MM.1S (cell line): ENCODE measurements at regions not wholly inside any gene's neighbourhood (a gene's known extent, or its start where the extent isn't known, plus 50 kb on each side); places are given as distances from the start of the nearest gene placed in this dataset.

Source experiments
- DNase-seq: peaks from one replicate; pipeline ENCODE4 v3.0.0-alpha.2; 2015
- H2AFZ ChIP-seq: fragments of 300-600 bp; sonication (generic); 2 replicates; pipeline ENCODE4 v1.6.0; 2016; ENCODE audit warnings: antibody characterized with exemption, low read length
- H3F3A ChIP-seq: fragments of 300-600 bp; sonication (generic); 2 replicates; pipeline ENCODE4 v1.6.1; 2016; ENCODE audit warnings: mild to moderate bottlenecking, antibody characterized with exemption, low read length, moderate library complexity, mixed read lengths; ENCODE audit not compliant: insufficient read depth
- H3K27ac ChIP-seq: fragments of 300-600 bp; sonication (generic); 2 replicates; pipeline ENCODE4 v1.5.1; 2016; ENCODE audit warnings: mild to moderate bottlenecking, low read length
- H3K27me3 ChIP-seq: fragments of 300-600 bp; sonication (generic); replicated peaks from 2 replicates; pipeline ENCODE4 v1.6.0; 2016; ENCODE audit warnings: low read length; ENCODE audit not compliant: insufficient read depth
- H3K36me3 ChIP-seq: fragments of 300-600 bp; sonication (generic); replicated peaks from 2 replicates; pipeline ENCODE4 v1.6.1; 2016; ENCODE audit warnings: mild to moderate bottlenecking, low read length, mixed read lengths; ENCODE audit not compliant: insufficient read depth
- H3K4me1 ChIP-seq: fragments of 300-600 bp; sonication (generic); 2 replicates; pipeline ENCODE4 v1.6.1; 2016; ENCODE audit warnings: low read length, mixed read lengths
- H3K4me2 ChIP-seq: fragments of 300-600 bp; sonication (generic); 2 replicates; pipeline ENCODE4 v1.6.0; 2016; ENCODE audit warnings: low read depth, low read length
- H3K4me3 ChIP-seq: fragments of 300-600 bp; sonication (generic); 2 replicates; pipeline ENCODE4 v1.5.1; 2016; ENCODE audit warnings: low read length, mixed read lengths
- H3K79me2 ChIP-seq: fragments of 300-600 bp; sonication (generic); 2 replicates; pipeline ENCODE4 v1.6.1; 2016; ENCODE audit warnings: mixed run types, low read length, mixed read lengths
- H3K9ac ChIP-seq: fragments of 300-600 bp; sonication (generic); 2 replicates; pipeline ENCODE4 v1.6.1; 2016; ENCODE audit warnings: low read length, mixed read lengths
- H3K9me2 ChIP-seq: fragments of 300-600 bp; sonication (generic); replicated peaks from 2 replicates; pipeline ENCODE4 v1.6.1; 2016; ENCODE audit warnings: mild to moderate bottlenecking, low read length, mixed read lengths; ENCODE audit not compliant: insufficient read depth
- H3K9me3 ChIP-seq: fragments of 300-600 bp; sonication (generic); replicated peaks from 2 replicates; pipeline ENCODE4 v1.6.1; 2016; ENCODE audit warnings: mild to moderate bottlenecking, low read length, mixed read lengths; ENCODE audit not compliant: insufficient read depth
- H4K20me1 ChIP-seq: fragments of 300-600 bp; sonication (generic); 2 replicates; pipeline ENCODE4 v1.6.1; 2016; ENCODE audit warnings: mild to moderate bottlenecking, low read length, moderate library complexity, mixed read lengths; ENCODE audit not compliant: insufficient read depth
- CTCF ChIP-seq: fragments of 300-600 bp; sonication (generic); IDR thresholded peaks from 2 replicates; pipeline ENCODE4 v1.5.1; 2016; ENCODE audit warnings: antibody characterized with exemption, low read length, mixed read lengths
- EZH2 ChIP-seq: fragments of 300-600 bp; sonication (generic); optimal IDR thresholded peaks from 2 replicates; pipeline ENCODE3; 2017; ENCODE audit warnings: low read depth, mild to moderate bottlenecking, antibody characterized with exemption, low read length, mixed read lengths
- EZH2phosphoT487 ChIP-seq: fragments of 300-600 bp; sonication (generic); IDR thresholded peaks from 2 replicates; pipeline ENCODE4 v1.6.1; 2018; ENCODE audit warnings: antibody characterized with exemption, low read length

GRCh38 chr12:124093297-124093696, 120.3 kb downstream of the ZNF664 start:
- no peaks in the 10 kb centered on the region for H3K9me2 ChIP-seq
- no peaks in the 10 kb centered on the region for H4K20me1 ChIP-seq
- H3K27ac ChIP-seq, result no peak overlapping the region
- no peak overlapping the region for H3K4me3 ChIP-seq
- H3K36me3 ChIP-seq, result no peaks in the 10 kb centered on the region
- H2AFZ ChIP-seq, result no peak overlapping the region
- H3K4me2 ChIP-seq, result no peak overlapping the region
- no peak overlapping the region for H3K9ac ChIP-seq
- H3K9me3 ChIP-seq, result no peaks in the 10 kb centered on the region
- no peaks in the 10 kb centered on the region for H3K4me1 ChIP-seq
- DNase-seq, result no peak
- no peaks in the 10 kb centered on the region for H3F3A ChIP-seq
- H3K79me2 ChIP-seq, result no peaks in the 10 kb centered on the region
- no peaks in the 10 kb centered on the region for H3K27me3 ChIP-seq
- TF ChIP-seq CTCF (no peak), EZH2 (no peak)

GRCh38 chr12:124094188-124094587, 121.2 kb downstream of the ZNF664 start:
- H3K4me3 ChIP-seq, result no peak overlapping the region
- H3K4me1 ChIP-seq, result no peaks in the 10 kb centered on the region
- H4K20me1 ChIP-seq, result no peaks in the 10 kb centered on the region
- H3K9me3 ChIP-seq, result no peaks in the 10 kb centered on the region
- H3K36me3 ChIP-seq, result no peaks in the 10 kb centered on the region
- H3F3A ChIP-seq, result no peaks in the 10 kb centered on the region
- H2AFZ ChIP-seq, result no peak overlapping the region
- H3K79me2 ChIP-seq, result no peaks in the 10 kb centered on the region
- H3K27ac ChIP-seq, result no peak overlapping the region
- H3K27me3 ChIP-seq, result no peaks in the 10 kb centered on the region
- no peak overlapping the region for H3K4me2 ChIP-seq
- no peak for DNase-seq
- H3K9ac ChIP-seq, result no peak overlapping the region
- no peak for TF ChIP-seq EZH2
- TF ChIP-seq EZH2phosphoT487, result no peak
- TF ChIP-seq CTCF, result no peak
- no peaks in the 10 kb centered on the region for H3K9me2 ChIP-seq

DNA sequence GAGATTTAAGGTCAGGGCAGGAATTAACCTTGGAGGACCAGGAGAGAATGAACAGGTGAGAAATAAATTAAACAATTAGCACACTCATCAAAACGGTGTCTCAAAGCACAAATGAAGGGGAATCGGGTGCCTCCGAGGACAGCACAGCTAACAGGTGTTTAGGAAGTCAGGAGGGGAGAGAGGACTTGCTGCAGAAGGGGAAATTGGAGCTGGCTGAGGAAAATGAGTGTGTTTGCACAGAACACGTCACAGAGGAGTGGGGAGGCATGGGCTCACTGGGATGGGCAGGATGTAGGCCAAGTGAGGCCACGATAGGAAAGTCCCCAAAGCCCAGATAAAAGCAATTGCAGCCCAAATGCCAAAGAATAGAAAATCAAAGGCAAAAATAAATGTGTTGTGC, 121.7 kb downstream of the ZNF664 start:
- Histone ChIP-seq H3F3A (no peaks in the 10 kb centered on the region), H3K4me3 (no peak overlapping the region), H3K36me3 (no peaks in the 10 kb centered on the region), H3K27me3 (no peaks in the 10 kb centered on the region), H3K9me2 (no peaks in the 10 kb centered on the region), H3K9me3 (no peaks in the 10 kb centered on the region), H2AFZ (no peak overlapping the region), H3K27ac (no peak overlapping the region), H3K79me2 (no peaks in the 10 kb centered on the region), H3K4me1 (no peaks in the 10 kb centered on the region), H3K4me2 (no peak overlapping the region), H3K9ac (no peak overlapping the region), H4K20me1 (no peaks in the 10 kb centered on the region)
- DNase-seq, result no peak
- no peak for TF ChIP-seq CTCF
- TF ChIP-seq EZH2phosphoT487, result no peak
- no peak for TF ChIP-seq EZH2

DNA sequence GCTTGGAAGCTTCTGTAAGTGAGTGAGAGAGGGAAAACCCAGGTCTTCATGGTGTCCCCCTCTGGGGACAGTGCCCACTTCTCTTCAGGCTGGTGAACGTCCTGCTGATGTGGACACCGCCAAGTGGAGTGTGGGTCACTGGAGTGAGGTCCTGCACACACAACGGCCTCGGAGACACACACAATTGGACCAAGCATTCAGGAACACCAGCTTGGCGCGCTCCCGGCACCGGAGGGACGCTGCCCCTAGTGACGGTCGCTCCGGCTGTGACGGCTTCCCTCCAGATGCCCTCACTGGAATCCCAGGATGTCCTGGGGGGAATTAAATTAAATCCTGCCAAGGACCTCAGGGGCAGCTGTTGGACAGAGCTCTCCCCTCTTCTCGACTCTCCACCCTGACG, 123.1 kb downstream of the ZNF664 start:
- no peaks in the 10 kb centered on the region for H4K20me1 ChIP-seq
- no peaks in the 10 kb centered on the region for H3K9me2 ChIP-seq
- H3K9ac ChIP-seq, result no peak overlapping the region
- H3K27me3 ChIP-seq, result no peaks in the 10 kb centered on the region
- TF ChIP-seq EZH2 (no peak), EZH2phosphoT487 (no peak), CTCF (no peak)
- no peaks in the 10 kb centered on the region for H3F3A ChIP-seq
- no peak overlapping the region for H2AFZ ChIP-seq
- no peak overlapping the region for H3K4me3 ChIP-seq
- H3K4me2 ChIP-seq, result no peak overlapping the region
- no peaks in the 10 kb centered on the region for H3K4me1 ChIP-seq
- H3K9me3 ChIP-seq, result no peaks in the 10 kb centered on the region
- H3K27ac ChIP-seq, result no peak overlapping the region
- H3K36me3 ChIP-seq, result no peaks in the 10 kb centered on the region
- H3K79me2 ChIP-seq, result no peaks in the 10 kb centered on the region
- DNase-seq, result no peak
